Epithelial cell of prostate (primary cell): ENCODE measurements at regions not wholly inside any gene's neighbourhood (a gene's known extent, or its start where the extent isn't known, plus 50 kb on each side); places are given as distances from the start of the nearest gene placed in this dataset.
"Not testable (repeated sequence)": the region's sequence is repeated elsewhere in the genome, so short reads cannot be mapped to it uniquely, and the experiment has no call there.

Source experiments
- DNase-seq: peaks from one replicate; pipeline ENCODE4 v3.0.0-alpha.2; 2011; ENCODE audit warnings: low read depth, low spot score
- H3K27ac ChIP-seq: fragments of 450-650 bp; 2 replicates; pipeline ENCODE4 v1.5.1; 2017; ENCODE audit warnings: mild to moderate bottlenecking

DNA sequence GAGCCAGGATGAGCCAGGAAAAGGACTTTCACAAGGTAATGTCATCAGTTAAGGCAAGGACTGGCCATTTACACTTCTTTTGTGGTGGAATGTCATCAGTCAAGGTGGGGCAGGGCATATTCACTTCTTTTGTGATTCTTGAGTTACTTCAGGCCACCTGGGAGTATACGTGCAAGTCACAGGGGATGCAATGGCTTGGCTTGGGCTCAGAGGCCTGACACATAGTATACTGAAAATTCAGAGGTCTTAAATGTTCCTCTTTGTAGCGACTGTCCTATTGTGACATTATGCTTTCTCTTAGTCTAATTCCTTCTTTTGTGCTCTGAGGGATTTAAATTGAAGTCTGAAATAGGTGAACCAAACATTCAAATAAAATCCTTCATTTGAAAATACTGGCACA is 121.8 kb upstream of the TFPI start:
- DNase-seq, H3K27ac ChIP-seq: not testable (repeated sequence)

DNA sequence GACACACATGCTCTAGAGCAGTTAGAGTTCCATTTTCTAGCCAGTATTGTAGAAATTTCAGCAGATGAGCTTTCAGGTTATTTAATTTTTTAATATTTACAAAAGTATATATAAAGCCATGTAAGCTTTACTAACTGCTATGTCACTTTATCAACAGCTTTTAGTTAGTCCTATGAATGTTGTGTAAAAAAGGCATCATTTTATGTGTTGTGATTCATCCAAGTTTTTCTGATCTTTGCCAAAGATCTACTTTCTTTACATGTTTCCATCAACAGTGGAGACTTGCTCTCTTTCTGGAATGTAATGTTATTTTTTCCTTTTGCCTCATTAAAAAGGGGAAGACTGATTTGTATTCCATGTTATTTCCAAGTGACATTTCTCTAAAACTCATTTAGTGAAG is 125.2 kb upstream of the TFPI start:
- H3K27ac ChIP-seq, result no peak overlapping the region
- DNase-seq, result no peak

DNA sequence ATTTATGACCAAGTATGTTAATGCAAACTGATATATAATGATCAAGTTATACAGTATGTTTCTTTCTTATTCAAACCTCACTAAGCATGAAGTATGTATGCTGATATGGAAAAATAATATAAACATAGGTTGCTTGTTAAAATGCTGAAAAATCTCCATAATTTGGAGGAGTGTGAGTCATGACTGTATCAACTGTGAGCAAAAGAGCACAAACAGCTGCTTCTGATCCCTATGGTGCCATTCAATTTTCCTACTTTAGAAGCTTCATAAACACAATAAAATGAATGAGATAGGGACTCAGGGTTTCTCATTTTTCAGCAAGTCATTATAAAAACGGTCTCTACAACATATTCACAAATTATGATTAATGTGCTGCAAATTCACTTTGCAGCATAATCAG is 129.9 kb upstream of the TFPI start:
- no peak for DNase-seq
- H3K27ac ChIP-seq, result no peak overlapping the region

DNA sequence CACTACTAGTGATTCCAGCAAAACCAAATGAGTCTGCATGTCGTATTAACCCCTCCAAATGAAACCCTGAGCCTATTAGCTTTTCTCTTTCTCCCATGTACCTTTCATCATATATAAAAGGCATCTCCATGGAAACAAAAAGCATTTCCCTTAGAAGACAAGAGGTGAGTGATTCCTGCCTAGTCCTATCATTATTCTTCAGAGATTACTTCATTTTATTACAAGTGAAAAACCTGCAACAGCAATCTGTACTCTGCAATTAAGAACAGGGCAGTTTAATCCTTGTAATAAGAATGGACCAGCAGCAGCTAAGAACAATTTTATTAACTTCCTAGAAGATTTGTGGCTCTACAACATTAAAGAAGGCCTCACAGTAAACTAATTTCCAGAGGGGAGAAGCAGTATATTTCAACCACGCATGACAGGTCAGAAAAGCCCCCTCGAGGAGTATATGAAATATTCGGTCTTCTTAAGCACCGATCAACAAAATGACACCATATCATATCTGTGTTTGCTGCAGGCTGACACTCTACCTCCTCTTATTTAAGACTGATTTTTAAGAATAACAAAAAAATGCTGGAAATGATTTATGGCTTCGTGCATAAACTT is 132.3 kb upstream of the TFPI start:
- no peak for DNase-seq
- H3K27ac ChIP-seq, result no peak overlapping the region

DNA sequence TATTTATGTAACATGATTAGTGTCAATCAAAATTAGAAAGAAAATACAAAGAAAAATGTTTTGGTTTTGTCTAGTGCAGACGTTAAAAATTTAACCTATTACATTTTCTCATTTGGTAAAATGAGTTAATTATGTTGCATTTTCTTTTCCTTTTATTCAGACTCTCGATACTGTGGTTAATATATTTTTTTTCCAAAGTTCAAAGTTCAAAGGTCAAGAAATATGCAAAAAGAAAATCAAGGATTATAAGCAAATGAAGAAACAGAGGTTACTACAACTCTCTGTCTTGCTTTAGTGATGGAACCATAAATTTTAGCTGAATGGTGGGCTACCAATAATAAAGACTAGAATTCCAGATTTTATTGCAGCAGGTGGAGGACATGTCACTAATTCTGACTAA is 133.3 kb upstream of the TFPI start:
- no peak overlapping the region for H3K27ac ChIP-seq
- no peak for DNase-seq

DNA sequence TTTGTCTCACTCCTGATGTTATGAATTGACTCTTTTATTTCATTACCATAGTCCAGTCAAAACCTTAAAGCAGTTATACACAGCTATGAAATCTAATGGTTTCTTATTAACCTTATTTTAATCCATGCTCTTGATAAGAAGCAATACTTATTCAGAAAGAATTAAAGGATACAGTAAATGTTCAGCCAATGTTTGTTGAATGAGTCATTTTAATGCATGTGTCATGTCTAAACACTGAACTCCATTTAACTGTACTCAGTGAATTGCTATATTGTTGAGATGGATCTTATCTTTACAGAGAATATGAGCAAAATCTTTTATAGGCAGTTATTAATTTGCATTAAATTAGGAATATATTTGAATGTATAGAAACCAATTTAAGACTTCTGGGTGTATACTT is 135.1 kb upstream of the TFPI start:
- DNase-seq, result peak; percentile 3

DNA sequence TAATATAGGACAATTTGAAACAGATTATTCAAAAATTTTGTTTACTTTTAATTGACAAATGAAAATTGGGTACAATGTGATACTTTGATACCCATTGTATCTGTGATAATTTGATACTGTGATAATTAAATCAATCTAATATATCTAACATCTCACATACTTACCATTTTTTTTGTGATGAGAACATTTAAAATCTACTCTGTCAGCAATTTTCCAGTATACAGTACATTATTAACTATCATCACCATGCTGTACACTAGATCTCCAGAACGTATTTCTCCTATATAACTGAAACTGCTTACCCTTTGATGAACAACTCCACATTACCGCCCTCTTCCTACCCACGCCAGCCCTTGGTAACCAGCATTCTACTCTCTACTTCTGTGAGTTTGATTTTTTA is 139.7 kb upstream of the TFPI start:
- no peak overlapping the region for H3K27ac ChIP-seq
- DNase-seq, result no peak

More for the DNA sequence above, 135.1 kb upstream of the TFPI start:
- H3K27ac ChIP-seq, result no peak overlapping the region

DNA sequence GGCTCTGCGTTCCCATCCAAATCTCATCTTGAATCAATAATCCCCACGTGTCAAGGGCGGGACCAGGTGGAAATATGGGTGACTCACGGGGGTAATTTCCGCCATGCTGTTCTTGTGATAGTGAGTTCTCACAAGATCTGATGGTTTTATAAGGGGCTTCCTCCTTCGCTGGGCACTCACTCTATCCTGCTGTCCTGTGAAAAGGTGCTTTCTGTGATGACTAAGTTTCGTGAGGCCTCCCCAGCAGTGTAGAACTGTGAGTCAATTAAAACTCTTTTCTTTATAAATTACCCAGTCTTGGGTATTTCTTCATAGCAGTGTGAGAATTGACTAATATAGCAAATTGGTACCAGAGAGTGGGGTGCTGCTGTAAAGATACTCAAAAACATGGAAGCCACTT is 142.4 kb upstream of the TFPI start:
- H3K27ac ChIP-seq, DNase-seq: not testable (repeated sequence)

DNA sequence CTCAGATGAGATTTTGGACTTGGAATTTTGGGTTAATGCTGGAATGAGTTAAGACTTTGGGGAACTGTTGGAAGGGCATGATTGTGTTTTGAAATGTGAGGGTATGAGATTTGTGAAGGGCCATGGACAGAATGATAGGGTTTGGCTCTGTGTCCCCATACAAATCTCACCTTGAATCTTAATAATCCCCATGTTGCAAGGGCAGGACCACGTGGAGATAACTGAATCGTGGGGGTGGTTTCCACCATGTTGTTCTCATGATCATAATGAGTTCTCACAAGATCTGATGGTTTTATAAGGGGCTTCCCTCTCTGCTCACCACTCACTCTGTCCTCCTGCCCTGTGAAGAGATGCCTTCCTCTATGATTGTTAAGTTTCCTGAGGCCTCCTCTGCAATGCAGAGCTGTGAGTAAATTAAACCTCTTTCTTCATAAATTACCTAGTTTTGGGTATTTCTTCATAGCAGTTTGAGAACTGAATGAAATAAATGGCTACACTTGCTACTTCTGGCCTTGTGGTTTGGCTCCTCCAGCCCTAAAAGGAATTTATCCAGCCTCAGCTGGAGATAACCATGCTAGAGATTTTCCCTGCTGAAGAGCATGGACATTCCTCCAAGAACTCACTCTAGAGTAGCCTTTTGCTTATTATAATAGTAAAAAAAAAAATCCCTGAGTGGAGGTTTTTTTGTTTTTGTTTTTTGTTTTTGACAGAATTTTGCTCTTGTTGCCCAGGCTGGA is 144.3 kb upstream of the TFPI start:
- DNase-seq, result no peak
- H3K27ac ChIP-seq, result no peak overlapping the region

DNA sequence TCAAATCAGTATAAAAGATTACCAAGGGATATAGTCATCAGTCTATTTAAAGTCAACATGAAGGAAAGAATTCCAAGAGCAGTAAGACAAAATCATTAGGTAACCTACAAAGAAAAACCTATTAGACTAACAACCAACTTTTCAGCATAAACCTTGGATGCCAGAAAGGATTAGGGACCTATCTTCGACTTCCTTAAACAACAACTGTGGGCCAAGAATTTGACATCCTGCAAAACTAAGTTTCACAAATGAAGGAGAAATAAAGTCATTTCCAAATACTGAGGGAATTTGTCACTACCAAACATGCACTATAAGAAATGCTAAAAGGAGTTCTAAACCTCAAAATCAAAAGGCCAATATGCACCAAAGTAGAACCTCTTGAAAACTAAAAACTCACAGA is 147.9 kb upstream of the TFPI start:
- H3K27ac ChIP-seq, result no peak overlapping the region
- DNase-seq, result no peak

DNA sequence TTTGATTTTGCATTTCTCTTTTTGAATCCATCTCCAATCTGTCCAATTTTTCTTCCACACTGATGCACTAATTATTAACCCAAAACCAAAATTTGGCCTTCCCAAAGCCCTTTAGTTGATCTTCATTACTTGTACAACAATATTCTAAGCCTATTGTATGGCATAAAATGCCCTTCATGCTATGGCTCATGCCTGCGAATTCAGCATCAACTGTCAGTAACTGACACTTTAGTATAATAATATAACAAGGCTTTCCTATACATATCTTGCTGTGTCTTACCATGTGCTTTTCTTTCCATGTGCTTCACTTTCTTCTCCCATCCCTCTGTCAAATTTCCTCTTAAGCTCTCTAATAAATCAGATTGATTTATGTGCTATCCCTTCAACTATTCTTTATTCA is 154.0 kb upstream of the TFPI start:
- no peak for DNase-seq
- H3K27ac ChIP-seq, result no peak overlapping the region

DNA sequence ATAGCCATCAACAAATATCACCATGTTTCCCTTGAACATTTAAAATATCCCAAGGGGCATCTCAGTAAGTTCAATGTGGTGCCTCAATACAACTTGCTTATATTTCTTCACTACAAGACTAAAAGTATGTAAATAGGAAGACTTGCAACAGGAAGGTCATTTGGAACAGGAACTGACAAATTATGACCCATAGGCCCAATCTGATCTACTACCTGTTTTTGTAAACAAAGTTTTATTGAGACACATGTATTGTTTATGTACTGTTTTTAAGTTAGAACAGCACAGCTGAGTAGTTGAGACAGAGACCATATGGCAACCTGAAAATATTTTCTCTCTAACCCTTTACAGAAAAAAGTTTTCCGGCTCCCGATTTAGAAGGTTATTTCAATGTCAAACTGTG is 154.8 kb upstream of the TFPI start:
- no peak for DNase-seq

DNA sequence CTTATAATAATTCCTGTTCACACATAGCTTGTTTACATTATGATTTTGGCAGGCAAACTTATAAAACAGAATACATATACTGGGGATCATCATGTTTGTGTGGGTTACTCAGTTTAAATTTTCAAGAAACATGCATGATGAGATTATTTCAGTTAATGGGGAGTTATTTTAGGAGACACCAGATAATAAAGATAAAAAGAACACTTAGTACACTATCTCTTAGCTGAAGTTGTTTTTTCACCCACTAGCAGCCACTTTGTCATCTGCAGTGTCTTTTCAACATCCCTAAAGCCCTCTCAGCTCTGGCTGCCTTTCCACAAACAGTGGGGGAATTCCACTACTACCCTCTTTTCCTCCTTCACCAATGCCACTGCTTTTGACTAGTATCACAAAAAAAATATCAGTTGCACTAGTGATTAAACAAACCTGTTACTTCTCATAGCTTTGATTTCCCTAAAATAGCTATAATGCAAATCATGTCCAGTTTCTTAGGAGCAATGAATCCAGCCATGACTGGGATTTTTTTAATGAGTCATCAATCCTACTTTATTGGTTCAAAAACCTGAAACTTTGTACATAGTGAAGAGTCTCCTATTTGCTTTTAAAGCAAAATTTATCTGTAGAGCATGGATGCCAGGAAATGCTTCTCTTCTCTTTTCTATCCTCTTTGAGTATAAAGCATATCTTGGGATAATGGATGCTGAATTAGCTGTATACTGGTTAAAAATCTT is 156.7 kb upstream of the TFPI start:
- no peak overlapping the region for H3K27ac ChIP-seq
- no peak for DNase-seq

More for the DNA sequence above, 154.8 kb upstream of the TFPI start:
- H3K27ac ChIP-seq, result no peak overlapping the region

DNA sequence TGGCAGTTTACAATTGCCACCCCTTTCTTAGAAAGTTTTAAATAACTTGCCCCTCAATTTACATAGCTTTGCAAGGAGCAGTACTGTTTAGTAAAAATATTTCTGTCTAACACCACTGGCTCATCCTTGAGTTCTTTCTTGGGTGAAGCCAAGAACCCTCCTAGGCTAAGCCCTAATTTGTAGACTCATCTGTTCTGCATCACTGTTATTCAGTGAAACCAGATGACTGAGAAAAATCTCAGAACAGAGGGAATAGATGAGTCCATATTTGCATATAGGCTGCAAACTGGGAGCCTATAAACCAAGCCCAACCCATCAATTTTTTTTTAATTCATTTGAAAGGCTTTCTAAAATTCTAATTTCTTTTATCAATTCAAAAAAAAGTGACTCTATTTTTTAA is 161.4 kb upstream of the TFPI start:
- no peak overlapping the region for H3K27ac ChIP-seq
- no peak for DNase-seq

DNA sequence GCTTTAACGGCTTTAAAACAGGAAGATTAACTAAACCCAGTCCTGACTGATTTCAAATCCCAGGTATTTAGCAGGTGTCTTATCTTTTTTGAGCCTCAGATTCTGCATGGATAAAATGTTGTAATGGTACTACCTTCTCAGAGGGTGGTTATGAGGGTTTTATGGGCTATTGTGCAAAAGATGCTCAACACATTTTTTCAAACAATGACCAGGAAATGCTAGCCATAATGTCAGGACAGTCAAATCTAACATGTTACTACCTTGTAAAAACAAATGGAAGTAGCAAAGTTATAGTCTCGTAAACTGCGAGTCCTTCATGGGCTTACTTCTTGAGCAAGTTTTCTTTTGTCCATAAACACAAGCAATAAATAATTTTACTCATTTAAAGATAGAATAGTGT is 162.1 kb upstream of the TFPI start:
- H3K27ac ChIP-seq, result no peak overlapping the region
- DNase-seq, result no peak

DNA sequence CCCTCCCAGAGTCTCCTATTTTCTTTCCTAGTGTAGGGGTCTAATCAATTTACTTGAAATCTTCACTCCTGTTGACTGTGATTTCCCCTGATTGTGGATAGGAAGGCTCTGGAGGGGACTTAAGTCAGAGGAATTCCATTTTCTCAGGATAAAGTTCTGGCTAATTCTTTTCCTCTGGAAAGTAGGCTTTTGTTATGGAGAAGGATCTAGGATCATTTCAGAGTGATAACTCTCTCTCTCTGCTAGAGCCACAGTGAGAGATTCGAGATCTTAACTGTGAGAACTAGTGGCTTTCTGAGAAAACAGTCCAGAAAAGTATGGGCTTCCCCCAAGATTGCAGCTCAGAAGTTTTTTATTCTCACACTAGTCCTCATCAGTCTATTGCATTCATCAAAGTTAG is 163.9 kb upstream of the TFPI start:
- DNase-seq, result no peak
- H3K27ac ChIP-seq, result no peak overlapping the region

DNA sequence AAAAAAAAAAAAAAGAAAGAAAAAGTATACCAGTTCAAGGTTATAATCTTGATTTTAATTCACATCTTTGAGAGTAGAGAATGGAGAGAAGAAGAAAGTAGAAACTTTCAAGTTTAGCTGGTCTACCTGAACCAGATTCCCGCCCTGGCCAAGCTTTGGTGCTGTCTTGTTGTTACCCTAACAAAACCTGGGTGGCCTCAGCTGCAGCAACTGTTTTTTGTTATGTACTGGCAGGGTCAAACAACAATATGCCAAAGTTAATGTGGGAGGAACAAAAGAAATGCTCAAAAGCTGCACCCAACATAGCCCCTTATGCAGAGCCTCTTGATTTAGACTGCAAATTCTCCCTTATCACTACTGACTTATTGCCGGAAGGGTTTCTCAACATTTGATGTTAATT is 165.3 kb upstream of the TFPI start:
- DNase-seq, result no peak

DNA sequence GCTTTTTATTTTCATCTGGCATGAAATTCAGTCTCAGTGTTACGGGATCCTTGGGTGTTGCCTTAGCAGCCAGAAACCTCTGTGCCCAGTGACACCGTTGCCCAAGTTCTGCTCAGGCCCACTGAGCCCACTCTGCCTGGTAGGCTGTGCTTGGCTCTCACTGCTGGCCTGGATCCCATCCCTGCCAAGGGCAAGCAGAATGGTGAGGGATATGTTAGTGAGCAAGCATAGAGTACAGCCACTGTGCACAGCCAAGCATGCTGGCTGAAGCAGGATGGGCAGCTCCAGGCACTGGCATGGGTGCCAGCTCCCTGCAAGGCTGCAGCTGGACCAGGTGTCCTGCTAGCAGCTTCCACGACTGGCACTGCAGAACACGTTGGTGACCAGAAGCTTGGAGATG is 194.7 kb upstream of the TFPI start:
- no peak for DNase-seq
- no peak overlapping the region for H3K27ac ChIP-seq

More for the DNA sequence above, 165.3 kb upstream of the TFPI start:
- H3K27ac ChIP-seq, result no peak overlapping the region

DNA sequence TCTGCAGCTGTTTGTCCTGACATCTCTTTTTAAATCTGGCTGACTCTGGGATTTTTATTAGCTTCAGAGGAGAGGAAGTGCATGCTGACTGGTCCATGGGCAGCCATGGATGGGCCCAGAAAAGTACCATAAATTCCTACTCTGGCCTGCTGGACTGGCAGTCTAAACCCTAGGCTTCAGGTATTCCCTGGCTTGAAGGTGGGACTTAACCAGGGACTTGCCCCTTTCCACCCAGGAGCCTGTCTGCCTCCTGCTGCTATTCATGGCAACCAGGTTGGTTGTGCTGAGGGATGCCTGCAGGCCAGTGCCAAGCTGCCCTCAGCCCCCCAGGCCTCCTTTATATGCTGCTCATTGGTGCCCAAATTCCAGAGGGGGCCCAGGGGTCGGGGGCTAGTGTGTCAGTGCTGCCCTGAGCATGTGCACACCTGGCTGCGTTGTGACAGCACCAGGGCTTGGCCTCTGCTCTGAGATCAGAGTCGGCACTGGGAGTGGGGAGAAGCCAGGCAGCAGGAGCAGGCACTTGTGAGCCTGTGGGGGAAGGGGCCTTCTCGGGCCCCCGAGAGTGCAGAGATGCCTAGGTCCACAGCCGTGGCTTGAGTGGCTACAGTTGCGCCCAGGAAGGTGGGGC is 195.7 kb upstream of the TFPI start:
- no peak overlapping the region for H3K27ac ChIP-seq
- DNase-seq, result no peak

DNA sequence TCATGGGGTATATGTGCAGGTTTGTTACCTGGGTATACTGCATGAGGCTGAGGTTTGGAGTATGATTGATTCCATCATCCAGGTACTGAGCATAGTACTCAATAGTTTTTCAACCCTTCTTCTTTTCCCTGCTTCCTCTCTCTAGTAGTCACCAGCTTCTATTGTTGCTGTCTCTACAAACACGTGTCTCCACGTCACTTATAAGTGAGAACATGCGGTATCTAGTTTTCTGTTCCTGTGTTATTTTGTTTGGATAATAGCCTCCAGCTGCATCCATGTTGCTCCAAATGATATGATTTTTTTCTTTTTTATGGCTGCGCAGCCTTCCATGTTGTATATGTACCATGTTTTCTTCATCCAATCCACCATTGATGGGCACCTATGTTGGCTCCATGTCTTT is 214.8 kb upstream of the TFPI start:
- H3K27ac ChIP-seq, result no peak overlapping the region
- DNase-seq, result no peak

DNA sequence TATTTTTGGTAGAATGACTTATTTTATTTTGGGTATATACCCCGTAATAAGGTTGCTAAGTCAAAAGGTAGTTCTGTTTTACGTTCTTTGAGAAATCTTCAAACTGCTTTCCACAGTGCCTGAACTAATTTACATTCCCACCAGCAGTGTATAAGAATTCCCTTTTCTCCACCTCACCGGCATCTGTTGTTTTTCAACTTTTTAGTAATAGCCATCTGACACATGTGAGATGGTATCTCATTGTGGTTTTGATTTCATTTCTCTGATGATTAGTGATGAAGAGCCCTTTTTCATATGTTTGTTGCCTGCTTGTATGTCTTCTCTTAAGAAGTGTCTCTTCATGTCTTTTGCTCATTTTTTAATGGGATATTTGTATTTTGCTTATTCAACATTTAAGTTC is 215.2 kb upstream of the TFPI start:
- DNase-seq, result no peak
- H3K27ac ChIP-seq, result no peak overlapping the region
